ENCODE measurements at regions not wholly inside any gene's neighbourhood (a gene's known extent, or its start where the extent isn't known, plus 50 kb on each side); places are given as distances from the start of the nearest gene placed in this dataset.
"Not testable (repeated sequence)": the region's sequence is repeated elsewhere in the genome, so short reads cannot be mapped to it uniquely, and the experiment has no call there.

GRCh38 chr2:195289081-195289480, 367.9 kb upstream of the SLC39A10 start:
- DNase-seq = no peak

- no peak for DNase-seq
Measured at GRCh38 chr2:195279840-195280427, 377.1 kb upstream of the SLC39A10 start.

- no peak for DNase-seq
Measured at GRCh38 chr2:195270466-195271039, 386.5 kb upstream of the SLC39A10 start.

- no peak for DNase-seq
Measured at GRCh38 chr2:195269220-195269619, 387.8 kb upstream of the SLC39A10 start.

- no peak for DNase-seq
Measured at GRCh38 chr2:195257979-195258378, 399.0 kb upstream of the SLC39A10 start.

- DNase-seq = no peak
Measured at GRCh38 chr2:195252018-195252417, 405.0 kb upstream of the SLC39A10 start.

GRCh38 chr2:195251214-195251613, 405.8 kb upstream of the SLC39A10 start:
- no peak for DNase-seq

- no peak for DNase-seq
Measured at GRCh38 chr2:195238826-195239225, 418.2 kb upstream of the SLC39A10 start.

GRCh38 chr2:195238379-195238778, 418.6 kb upstream of the SLC39A10 start:
- no peak for DNase-seq

GRCh38 chr2:195228547-195228946, 428.5 kb upstream of the SLC39A10 start:
- not testable (repeated sequence) for DNase-seq

GRCh38 chr2:195214072-195214471, 443.0 kb upstream of the SLC39A10 start:
- DNase-seq = no peak

GRCh38 chr2:195212586-195212985, 444.4 kb upstream of the SLC39A10 start:
- no peak for DNase-seq

GRCh38 chr2:195202163-195202845, 454.7 kb upstream of the SLC39A10 start:
- no peak for DNase-seq

- no peak for DNase-seq
Measured at GRCh38 chr2:195199864-195200263, 457.2 kb upstream of the SLC39A10 start.

- no peak for DNase-seq
Measured at GRCh38 chr2:195181059-195181705, 475.8 kb upstream of the SLC39A10 start.

GRCh38 chr2:195168369-195168768, 488.7 kb upstream of the SLC39A10 start:
- DNase-seq = no peak

- no peak for DNase-seq
Measured at GRCh38 chr2:195164930-195165329, 492.1 kb upstream of the SLC39A10 start.

- no peak for DNase-seq
Measured at GRCh38 chr2:195162918-195163317, 494.1 kb upstream of the SLC39A10 start.

GRCh38 chr2:195162194-195162593, 494.8 kb upstream of the SLC39A10 start:
- no peak for DNase-seq

- no peak for DNase-seq
Measured at GRCh38 chr2:195160963-195161362, 496.1 kb upstream of the SLC39A10 start.

- DNase-seq = no peak
Measured at GRCh38 chr2:195151711-195152110, 505.3 kb upstream of the SLC39A10 start.

GRCh38 chr2:195150819-195151218, 506.2 kb upstream of the SLC39A10 start:
- no peak for DNase-seq

- DNase-seq = no peak
Measured at GRCh38 chr2:195148004-195148403, 509.0 kb upstream of the SLC39A10 start.

Data from CD4-positive, alpha-beta T cell treated with Interleukin-6 for 4 hours (primary cell).